ENCODE measurements at regions not wholly inside any gene's neighbourhood (a gene's known extent, or its start where the extent isn't known, plus 50 kb on each side); places are given as distances from the start of the nearest gene placed in this dataset.

GRCh38 chr1:117795190-117795589 is 134.2 kb downstream of the GDAP2 start:
- no peaks in the 10 kb centered on the region for H3K79me1 ChIP-seq (replicated peaks; ENCODE audit: low read length, poor library complexity, severe bottlenecking)
- no peak overlapping the region for H3K18ac ChIP-seq (ENCODE audit: low read depth in 1 of 2, low read length in 2 of 2)
- H4K91ac ChIP-seq (ENCODE audit: low read length): no peak overlapping the region
- H3K9me3 ChIP-seq (ENCODE audit: control insufficient read depth, low read length): no peaks in the 10 kb centered on the region
- peak overlapping the region in 1 of 2 experiments; percentile 59 for H3K14ac ChIP-seq (ENCODE audit: low read length in 2 of 2)
- H2BK12ac ChIP-seq (ENCODE audit: low read length in 2 of 2): no peak overlapping the region
- no peak overlapping the region for H3K4me3 ChIP-seq (ENCODE audit: insufficient read depth in 1 of 2, low read depth in 1 of 2, low read length in 2 of 2)
- no peak overlapping the region for H3K4me2 ChIP-seq (ENCODE audit: low read length, poor library complexity, severe bottlenecking)
- no peak overlapping the region for H2BK120ac ChIP-seq (ENCODE audit: low read depth, low read length)
- H2AK5ac ChIP-seq (ENCODE audit: low read length, severe bottlenecking): no peak overlapping the region
- no peak overlapping the region for H2BK5ac ChIP-seq (ENCODE audit: low read depth, low read length, poor library complexity, severe bottlenecking)
- no peak overlapping the region for H3K27ac ChIP-seq (ENCODE audit: low read length, poor library complexity, severe bottlenecking)
- WGBS: 50% methylated on average over 1 of the region's 3 CpGs
- peak; percentile 38 for DNase-seq
- no peak overlapping the region for H2BK15ac ChIP-seq (ENCODE audit: low read depth, poor library complexity, severe bottlenecking)
- H3K4me1 ChIP-seq (ENCODE audit: control insufficient read depth, insufficient read depth, low read depth, low read length): no peaks in the 10 kb centered on the region
- peak overlapping the region; percentile 12 for H4K8ac ChIP-seq (ENCODE audit: low read length)
- H3K23ac ChIP-seq (ENCODE audit: low read length in 2 of 2): no peak overlapping the region
- H3K36me3 ChIP-seq (ENCODE audit: control insufficient read depth in 1 of 2, insufficient read depth in 2 of 2, low read depth in 1 of 2, low read length in 2 of 2): no peaks in the 10 kb centered on the region
- H3K9ac ChIP-seq (ENCODE audit: low read length): peak overlapping the region; percentile 34
- H2AFZ ChIP-seq (ENCODE audit: low read depth, low read length): no peak overlapping the region
- H3K27me3 ChIP-seq (ENCODE audit: control insufficient read depth in 1 of 2, insufficient read depth in 1 of 2, low read length in 2 of 2): no peaks in the 10 kb centered on the region
- no peak overlapping the region for H3K4ac ChIP-seq (ENCODE audit: low read depth in 1 of 2, low read length in 2 of 2)

GRCh38 chr1:117795792-117796191 is 133.6 kb downstream of the GDAP2 start:
- 96% methylated on average over 5 of the region's 5 CpGs for whole genome bisulfite sequencing
- H3K23ac ChIP-seq (ENCODE audit: low read length in 2 of 2): no peak overlapping the region
- H3K27me3 ChIP-seq (ENCODE audit: control insufficient read depth in 1 of 2, insufficient read depth in 1 of 2, low read length in 2 of 2): no peaks in the 10 kb centered on the region
- H2BK120ac ChIP-seq (ENCODE audit: low read depth, low read length): no peak overlapping the region
- no peak overlapping the region for H2AK5ac ChIP-seq (ENCODE audit: low read length, severe bottlenecking)
- peak overlapping the region in 1 of 2 experiments; percentile 24 for H2BK12ac ChIP-seq (ENCODE audit: low read length in 2 of 2)
- peak overlapping the region in 1 of 2 experiments; percentile 60 for H3K18ac ChIP-seq (ENCODE audit: low read depth in 1 of 2, low read length in 2 of 2)
- no peak overlapping the region for H2BK5ac ChIP-seq (ENCODE audit: low read depth, low read length, poor library complexity, severe bottlenecking)
- no peaks in the 10 kb centered on the region for H3K9me3 ChIP-seq (ENCODE audit: control insufficient read depth, low read length)
- no peaks in the 10 kb centered on the region for H3K4me1 ChIP-seq (ENCODE audit: control insufficient read depth, insufficient read depth, low read depth, low read length)
- no peak overlapping the region for H3K14ac ChIP-seq (ENCODE audit: low read length in 2 of 2)
- no peak overlapping the region for H4K8ac ChIP-seq (ENCODE audit: low read length)
- H3K36me3 ChIP-seq (ENCODE audit: control insufficient read depth in 1 of 2, insufficient read depth in 2 of 2, low read depth in 1 of 2, low read length in 2 of 2): no peaks in the 10 kb centered on the region
- no peak overlapping the region for H3K9ac ChIP-seq (ENCODE audit: low read length)
- no peak overlapping the region for H4K91ac ChIP-seq (ENCODE audit: low read length)
- no peak overlapping the region for H3K4me2 ChIP-seq (ENCODE audit: low read length, poor library complexity, severe bottlenecking)
- no peak overlapping the region for H2BK15ac ChIP-seq (ENCODE audit: low read depth, poor library complexity, severe bottlenecking)
- no peak overlapping the region for H3K4ac ChIP-seq (ENCODE audit: low read depth in 1 of 2, low read length in 2 of 2)
- H2AFZ ChIP-seq (ENCODE audit: low read depth, low read length): no peak overlapping the region
- no peak overlapping the region for H3K4me3 ChIP-seq (ENCODE audit: insufficient read depth in 1 of 2, low read depth in 1 of 2, low read length in 2 of 2)
- no peak for DNase-seq
- H3K27ac ChIP-seq (ENCODE audit: low read length, poor library complexity, severe bottlenecking): no peak overlapping the region
- H3K79me1 ChIP-seq (replicated peaks; ENCODE audit: low read length, poor library complexity, severe bottlenecking): no peaks in the 10 kb centered on the region

- Histone ChIP-seq H3K4ac (ENCODE audit: low read depth in 1 of 2, low read length in 2 of 2) (no peak overlapping the region), H3K23ac (ENCODE audit: low read length in 2 of 2) (no peak overlapping the region), H3K9me3 (ENCODE audit: control insufficient read depth, low read length) (no peaks in the 10 kb centered on the region), H2BK12ac (ENCODE audit: low read length in 2 of 2) (peak overlapping the region in 1 of 2 experiments; percentile 90), H2AK5ac (ENCODE audit: low read length, severe bottlenecking) (no peak overlapping the region), H3K18ac (ENCODE audit: low read depth in 1 of 2, low read length in 2 of 2) (no peak overlapping the region), H4K8ac (ENCODE audit: low read length) (no peak overlapping the region), H3K36me3 (ENCODE audit: control insufficient read depth in 1 of 2, insufficient read depth in 2 of 2, low read depth in 1 of 2, low read length in 2 of 2) (no peaks in the 10 kb centered on the region), H3K4me2 (ENCODE audit: low read length, poor library complexity, severe bottlenecking) (no peak overlapping the region), H2BK120ac (ENCODE audit: low read depth, low read length) (no peak overlapping the region), H2BK5ac (ENCODE audit: low read depth, low read length, poor library complexity, severe bottlenecking) (no peak overlapping the region), H3K4me3 (ENCODE audit: insufficient read depth in 1 of 2, low read depth in 1 of 2, low read length in 2 of 2) (no peak overlapping the region), H4K91ac (ENCODE audit: low read length) (no peak overlapping the region), H3K4me1 (ENCODE audit: control insufficient read depth, insufficient read depth, low read depth, low read length) (no peaks in the 10 kb centered on the region), H2AFZ (ENCODE audit: low read depth, low read length) (no peak overlapping the region), H3K27me3 (ENCODE audit: control insufficient read depth in 1 of 2, insufficient read depth in 1 of 2, low read length in 2 of 2) (no peaks in the 10 kb centered on the region), H2BK15ac (ENCODE audit: low read depth, poor library complexity, severe bottlenecking) (peak overlapping the region; percentile 80), H3K9ac (ENCODE audit: low read length) (no peak overlapping the region), H3K79me1 (replicated peaks; ENCODE audit: low read length, poor library complexity, severe bottlenecking) (no peaks in the 10 kb centered on the region), H3K27ac (ENCODE audit: low read length, poor library complexity, severe bottlenecking) (no peak overlapping the region), H3K14ac (ENCODE audit: low read length in 2 of 2) (no peak overlapping the region)
- 92% methylated on average over 4 of the region's 6 CpGs for WGBS
- DNase-seq: no peak
Measured at GRCh38 chr1:117796226-117796625, 133.2 kb downstream of the GDAP2 start.

- Histone ChIP-seq H2BK15ac (ENCODE audit: low read depth, poor library complexity, severe bottlenecking) (no peak overlapping the region), H3K18ac (ENCODE audit: low read depth in 1 of 2, low read length in 2 of 2) (no peak overlapping the region), H2BK5ac (ENCODE audit: low read depth, low read length, poor library complexity, severe bottlenecking) (no peak overlapping the region), H4K8ac (ENCODE audit: low read length) (no peak overlapping the region), H3K4ac (ENCODE audit: low read depth in 1 of 2, low read length in 2 of 2) (no peak overlapping the region), H3K79me1 (replicated peaks; ENCODE audit: low read length, poor library complexity, severe bottlenecking) (no peaks in the 10 kb centered on the region), H3K36me3 (ENCODE audit: control insufficient read depth in 1 of 2, insufficient read depth in 2 of 2, low read depth in 1 of 2, low read length in 2 of 2) (no peaks in the 10 kb centered on the region), H2AFZ (ENCODE audit: low read depth, low read length) (no peak overlapping the region), H3K4me3 (ENCODE audit: insufficient read depth in 1 of 2, low read depth in 1 of 2, low read length in 2 of 2) (no peak overlapping the region), H2AK5ac (ENCODE audit: low read length, severe bottlenecking) (no peak overlapping the region), H3K9me3 (ENCODE audit: control insufficient read depth, low read length) (no peaks in the 10 kb centered on the region), H2BK12ac (ENCODE audit: low read length in 2 of 2) (no peak overlapping the region), H3K14ac (ENCODE audit: low read length in 2 of 2) (no peak overlapping the region), H3K4me1 (ENCODE audit: control insufficient read depth, insufficient read depth, low read depth, low read length) (no peaks in the 10 kb centered on the region), H3K23ac (ENCODE audit: low read length in 2 of 2) (no peak overlapping the region), H4K91ac (ENCODE audit: low read length) (no peak overlapping the region), H3K27me3 (ENCODE audit: control insufficient read depth in 1 of 2, insufficient read depth in 1 of 2, low read length in 2 of 2) (no peaks in the 10 kb centered on the region), H3K27ac (ENCODE audit: low read length, poor library complexity, severe bottlenecking) (no peak overlapping the region), H3K4me2 (ENCODE audit: low read length, poor library complexity, severe bottlenecking) (no peak overlapping the region), H2BK120ac (ENCODE audit: low read depth, low read length) (no peak overlapping the region), H3K9ac (ENCODE audit: low read length) (no peak overlapping the region)
- WGBS: 85% methylated on average over 2 of the region's 4 CpGs
- DNase-seq: no peak
Measured at GRCh38 chr1:117798550-117798949, 130.9 kb downstream of the GDAP2 start.

All from mesenchymal stem cell (in vitro differentiated cells and primary cell).